Testis (tissue), 2 donors: ENCODE measurements at regions not wholly inside any gene's neighbourhood (a gene's known extent, or its start where the extent isn't known, plus 50 kb on each side); places are given as distances from the start of the nearest gene placed in this dataset.

Experiments
- DNase-seq: peaks from one replicate; pipeline ENCODE4 v3.0.0-alpha.2; 2019
- H3K27ac ChIP-seq, 2 donors: fragments of 200-600 bp; sonication (generic); one replicate each; pipeline ENCODE4 v1.5.1; 2019
- H3K27me3 ChIP-seq: fragments of 200-600 bp; sonication (generic); one replicate; pipeline ENCODE4 v1.5.1; 2019
- H3K36me3 ChIP-seq: fragments of 200-600 bp; sonication (generic); one replicate; pipeline ENCODE4 v1.5.1; 2017; ENCODE audit warnings: low read depth; ENCODE audit errors: missing control alignments
- H3K4me1 ChIP-seq: fragments of 200-600 bp; sonication (generic); one replicate; pipeline ENCODE4 v1.5.1; 2019
- H3K4me3 ChIP-seq, 2 donors: fragments of 200-600 bp; sonication (generic); one replicate each; pipeline ENCODE4 v1.5.1; 2017 to 2019
- H3K9me3 ChIP-seq: fragments of 200-600 bp; sonication (generic); one replicate; pipeline ENCODE4 v1.5.1; 2017
- CTCF ChIP-seq, 3 experiments: fragments of 450-650 bp in 2 of 3; fragments of 200-600 bp in 1 of 3; sonication (generic) in 1 of 3; IDR thresholded peaks; one replicate each; pipeline ENCODE4 v1.5.1; 2016 to 2019; ENCODE audit warnings: antibody characterized with exemption in 3 of 3, mild to moderate bottlenecking in 2 of 3, moderate library complexity in 1 of 3
- POLR2A ChIP-seq: fragments of 450-650 bp; IDR thresholded peaks from one replicate; pipeline ENCODE4 v1.6.1; 2017; ENCODE audit warnings: antibody characterized with exemption, mild to moderate bottlenecking, moderate library complexity
- WGBS, 2 donors: methylation state at CpG; one replicate each; pipeline ENCODE4 v1.1.5; 2018; 5-methylcytosine and 5-hydroxymethylcytosine counted together
- intact Hi-C: fragments of 100-400 bp; cut with DNase I; formaldehyde crosslinking; loops from one replicate; pipeline ENCODE4 v1.15.1; 2023; ENCODE audit warnings: low total_unique reads

GRCh38 chr2:220491670-220492069 lies 864.2 kb downstream of the SLC4A3 start:
- TF ChIP-seq POLR2A (no peak), CTCF (IDR thresholded peaks at IDR 0.05) (no peak)
- Histone ChIP-seq H3K4me3 (no peak overlapping the region), H3K4me1 (no peaks in the 10 kb centered on the region), H3K36me3 (no peaks in the 10 kb centered on the region), H3K27me3 (no peaks in the 10 kb centered on the region), H3K27ac (no peak overlapping the region), H3K9me3 (no peaks in the 10 kb centered on the region)
- no peak for DNase-seq
- WGBS, 2 donors: 51 to 61% methylated on average over 4 of the region's 4 CpGs
- intact Hi-C loops: no loop called here

- no peaks in the 10 kb centered on the region for H3K36me3 ChIP-seq
- H3K9me3 ChIP-seq: no peaks in the 10 kb centered on the region
- no peak overlapping the region for H3K4me3 ChIP-seq
- intact Hi-C loops: no loop called here
- H3K27ac ChIP-seq: no peak overlapping the region
- DNase-seq: no peak
- H3K27me3 ChIP-seq: no peaks in the 10 kb centered on the region
- no peaks in the 10 kb centered on the region for H3K4me1 ChIP-seq
- 86 to 89% methylated on average over 9 of the region's 9 CpGs for WGBS, 2 donors
- TF ChIP-seq CTCF (IDR thresholded peaks at IDR 0.05) (no peak), POLR2A (no peak)
Observed at GRCh38 chr2:220493871-220494525, 866.6 kb downstream of the SLC4A3 start.

- Histone ChIP-seq H3K27ac (no peak overlapping the region), H3K27me3 (no peaks in the 10 kb centered on the region), H3K36me3 (no peaks in the 10 kb centered on the region), H3K4me1 (no peaks in the 10 kb centered on the region), H3K4me3 (no peak overlapping the region), H3K9me3 (no peaks in the 10 kb centered on the region)
- TF ChIP-seq POLR2A: no peak
- TF ChIP-seq CTCF (IDR thresholded peaks at IDR 0.05): no peak
- intact Hi-C loops: no loop called here
- WGBS, 2 donors: 80 to 86% methylated on average over 3 of the region's 3 CpGs
- DNase-seq: no peak
Observed at GRCh38 chr2:220496513-220496912, 869.1 kb downstream of the SLC4A3 start.

GRCh38 chr2:220499225-220499624 lies 871.8 kb downstream of the SLC4A3 start:
- H3K36me3 ChIP-seq: no peaks in the 10 kb centered on the region
- intact Hi-C loops: no loop called here
- TF ChIP-seq POLR2A: no peak
- TF ChIP-seq CTCF (IDR thresholded peaks at IDR 0.05): no peak
- H3K27ac ChIP-seq: no peak overlapping the region
- no peaks in the 10 kb centered on the region for H3K27me3 ChIP-seq
- no peaks in the 10 kb centered on the region for H3K9me3 ChIP-seq
- H3K4me3 ChIP-seq: no peak overlapping the region
- no peak for DNase-seq
- WGBS, 2 donors: 55 to 68% methylated on average over 2 of the region's 2 CpGs
- no peaks in the 10 kb centered on the region for H3K4me1 ChIP-seq

GRCh38 chr2:220502539-220502938 lies 875.1 kb downstream of the SLC4A3 start:
- no peak for DNase-seq
- H3K27ac ChIP-seq: no peak overlapping the region
- 91 to 92% methylated on average over 3 of the region's 3 CpGs for WGBS, 2 donors

More at GRCh38 chr2:220502539-220502938, 875.1 kb downstream of the SLC4A3 start:
- intact Hi-C loops: no loop called here
- Histone ChIP-seq H3K4me1 (no peaks in the 10 kb centered on the region), H3K36me3 (no peaks in the 10 kb centered on the region), H3K4me3 (no peak overlapping the region), H3K9me3 (no peaks in the 10 kb centered on the region), H3K27me3 (no peaks in the 10 kb centered on the region)
- TF ChIP-seq POLR2A: no peak
- TF ChIP-seq CTCF (IDR thresholded peaks at IDR 0.05): no peak
